ENCODE measurements at regions not wholly inside any gene's neighbourhood (a gene's known extent, or its start where the extent isn't known, plus 50 kb on each side); places are given as distances from the start of the nearest gene placed in this dataset.
"Not testable (repeated sequence)": the region's sequence is repeated elsewhere in the genome, so short reads cannot be mapped to it uniquely, and the experiment has no call there.

DNA sequence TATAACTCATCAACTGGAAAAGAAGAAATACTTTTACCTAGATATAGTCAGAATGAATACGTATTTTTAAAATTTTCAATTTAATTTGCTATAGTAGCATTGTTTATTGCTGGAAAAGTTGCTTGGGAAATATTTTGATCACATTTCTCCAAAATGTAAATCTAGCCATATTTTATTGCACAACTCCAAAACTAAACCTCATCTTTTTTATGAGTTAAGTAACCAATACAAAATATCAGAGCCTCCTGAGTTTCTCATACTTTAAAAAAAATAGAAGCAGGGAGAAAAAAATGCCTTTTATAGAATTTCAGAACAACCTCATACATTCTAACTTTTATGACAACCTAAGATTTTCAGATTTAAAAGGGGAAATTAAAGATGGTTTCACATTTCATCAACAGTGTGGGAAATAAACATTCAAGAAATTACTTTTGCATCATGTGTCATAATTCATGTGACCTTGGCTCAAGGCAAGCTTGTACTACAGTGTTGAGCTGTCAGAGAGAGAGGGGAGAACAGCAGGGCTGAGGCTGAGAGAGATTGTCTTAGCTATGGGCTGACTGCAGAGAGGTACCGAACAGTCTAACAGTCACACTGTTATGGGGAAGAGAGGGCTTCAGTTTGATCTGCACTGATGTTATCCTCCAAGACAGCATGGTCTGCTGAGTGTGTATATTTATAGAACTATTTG lies 519.0 kb downstream of the LTN1 start:
- peaks cover 0 to 4% of the 10 kb centered on the region in 2 donors for H3K9me3 ChIP-seq (ENCODE audit: control insufficient read depth in 2 of 2, insufficient read depth in 1 of 2, low read depth in 1 of 2, low read length in 1 of 2)
- no peak overlapping the region for H3K27ac ChIP-seq (ENCODE audit: low read depth in 1 of 3, low read length in 2 of 3)
- FAIRE-seq (no peak), DNase-seq (no peak)
- no peak overlapping the region for H3K4me3 ChIP-seq (ENCODE audit: low read depth in 1 of 3, low read length in 3 of 3)
- no peaks in the 10 kb centered on the region for H3K36me3 ChIP-seq (ENCODE audit: control insufficient read depth in 3 of 3, insufficient read depth in 2 of 3, low read depth in 1 of 3, low read length in 3 of 3)
- no peaks in the 10 kb centered on the region for H3K27me3 ChIP-seq (ENCODE audit: control insufficient read depth in 3 of 3, insufficient read depth in 3 of 3, low read length in 3 of 3)
- no peaks in the 10 kb centered on the region for H3K4me1 ChIP-seq (ENCODE audit: control insufficient read depth in 3 of 3, insufficient read depth in 2 of 3, low read depth in 1 of 3, low read length in 2 of 3)
- 76 to 83% (median 81%) methylated on average over 2 of the region's 2 CpGs for WGBS, 3 donors

DNA sequence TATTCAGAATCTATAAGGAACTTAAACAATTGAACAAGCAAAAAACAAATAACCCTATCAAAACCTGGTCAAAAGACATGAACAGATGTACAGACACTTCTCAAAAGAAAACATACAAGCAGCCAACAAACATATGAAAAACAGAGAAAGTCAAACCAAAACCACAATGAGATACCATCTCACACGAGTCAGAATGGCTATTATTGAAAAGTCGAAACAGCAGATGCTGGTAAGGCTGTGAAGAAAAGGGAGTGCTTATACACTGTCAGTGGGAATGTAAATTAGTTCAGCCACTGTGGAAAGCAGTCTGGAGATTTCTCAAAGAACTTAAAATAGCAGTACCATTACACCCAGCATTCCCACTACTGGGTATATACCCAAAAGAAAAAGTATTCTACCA lies 520.1 kb downstream of the LTN1 start:
- FAIRE-seq; H3K27ac ChIP-seq (ENCODE audit: low read depth in 1 of 3, low read length in 2 of 3); H3K9me3 ChIP-seq (ENCODE audit: control insufficient read depth in 2 of 2, insufficient read depth in 1 of 2, low read depth in 1 of 2, low read length in 1 of 2); H3K27me3 ChIP-seq (ENCODE audit: control insufficient read depth in 3 of 3, insufficient read depth in 3 of 3, low read length in 3 of 3); H3K36me3 ChIP-seq (ENCODE audit: control insufficient read depth in 3 of 3, insufficient read depth in 2 of 3, low read depth in 1 of 3, low read length in 3 of 3); H3K4me1 ChIP-seq (ENCODE audit: control insufficient read depth in 3 of 3, insufficient read depth in 2 of 3, low read depth in 1 of 3, low read length in 2 of 3); H3K4me3 ChIP-seq (ENCODE audit: low read depth in 1 of 3, low read length in 3 of 3); DNase-seq: not testable (repeated sequence)
- WGBS, 3 donors: 68 to 73% (median 72%) methylated on average over 2 of the region's 2 CpGs

DNA sequence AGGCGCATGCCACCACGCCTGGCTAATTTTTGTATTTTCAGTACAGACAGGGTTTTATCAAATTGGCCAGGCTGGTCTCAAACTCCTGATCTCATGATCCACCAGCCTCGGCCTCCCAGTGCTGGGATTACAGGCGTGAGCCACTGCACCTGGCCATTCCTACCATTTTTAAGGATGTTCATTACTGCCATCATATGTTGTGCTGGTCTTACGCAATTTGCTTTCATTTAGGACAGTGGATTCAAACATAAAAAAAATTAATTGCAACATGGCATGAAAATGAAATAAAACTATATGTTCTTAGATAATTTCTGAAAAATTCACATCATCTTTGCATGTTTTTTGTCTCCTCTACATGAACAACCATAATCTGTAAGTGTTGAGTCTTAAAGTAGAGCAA lies 527.7 kb downstream of the LTN1 start:
- FAIRE-seq (no peak), DNase-seq (no peak)
- Histone ChIP-seq H3K27ac (ENCODE audit: low read depth in 1 of 3, low read length in 2 of 3) (no peak overlapping the region), H3K27me3 (ENCODE audit: control insufficient read depth in 3 of 3, insufficient read depth in 3 of 3, low read length in 3 of 3) (no peaks in the 10 kb centered on the region), H3K4me1 (ENCODE audit: control insufficient read depth in 3 of 3, insufficient read depth in 2 of 3, low read depth in 1 of 3, low read length in 2 of 3) (no peaks in the 10 kb centered on the region), H3K36me3 (ENCODE audit: control insufficient read depth in 3 of 3, insufficient read depth in 2 of 3, low read depth in 1 of 3, low read length in 3 of 3) (no peaks in the 10 kb centered on the region), H3K4me3 (ENCODE audit: low read depth in 1 of 3, low read length in 3 of 3) (no peak overlapping the region), H3K9me3 (ENCODE audit: control insufficient read depth in 2 of 2, insufficient read depth in 1 of 2, low read depth in 1 of 2, low read length in 1 of 2) (no peaks in the 10 kb centered on the region)
- 83 to 89% (median 85%) methylated on average over 5 of the region's 5 CpGs for WGBS, 3 donors

DNA sequence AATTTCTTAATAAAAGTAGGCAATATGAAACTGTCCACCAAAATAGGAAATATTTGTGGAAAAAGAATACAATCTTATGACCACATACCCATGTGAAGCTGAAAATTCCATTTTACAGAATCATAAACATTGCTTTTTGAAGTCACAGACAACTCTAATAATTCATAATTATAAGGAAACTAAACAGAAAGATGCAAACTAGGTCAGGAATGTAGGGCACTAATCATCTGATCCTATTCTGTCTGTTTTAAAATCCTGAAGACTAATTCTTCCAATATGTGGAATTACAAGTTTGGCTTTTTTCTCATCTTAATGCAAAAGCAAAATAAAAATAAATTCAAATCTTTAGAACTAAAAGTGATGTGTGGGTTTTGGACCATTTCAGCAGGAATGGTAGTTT lies 528.6 kb downstream of the LTN1 start:
- H3K4me3 ChIP-seq (ENCODE audit: low read depth in 1 of 3, low read length in 3 of 3): no peak overlapping the region
- no peak for DNase-seq

DNA sequence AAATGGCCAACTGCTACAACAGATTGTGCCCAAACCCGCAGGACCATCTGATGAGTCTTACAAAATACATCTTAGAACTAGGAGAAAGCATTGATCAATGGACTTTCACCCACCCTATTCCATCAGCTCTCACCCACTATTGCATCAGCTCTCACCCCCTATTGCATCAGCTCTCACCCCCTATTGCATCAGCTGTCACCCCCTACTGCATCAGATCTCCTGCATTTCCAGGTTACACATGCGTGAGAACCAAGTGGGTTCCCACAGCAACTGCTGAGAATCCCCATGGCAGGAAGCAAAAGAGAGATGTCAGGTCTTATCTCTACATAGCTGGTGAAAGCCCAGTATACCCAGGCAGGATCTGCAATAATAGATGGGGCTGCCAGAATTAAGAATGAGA lies 533.5 kb downstream of the LTN1 start:
- Histone ChIP-seq H3K36me3 (ENCODE audit: control insufficient read depth in 3 of 3, insufficient read depth in 2 of 3, low read depth in 1 of 3, low read length in 3 of 3) (no peaks in the 10 kb centered on the region), H3K27ac (ENCODE audit: low read depth in 1 of 3, low read length in 2 of 3) (no peak overlapping the region), H3K9me3 (ENCODE audit: control insufficient read depth in 2 of 2, insufficient read depth in 1 of 2, low read depth in 1 of 2, low read length in 1 of 2) (no peaks in the 10 kb centered on the region), H3K4me1 (ENCODE audit: control insufficient read depth in 3 of 3, insufficient read depth in 2 of 3, low read depth in 1 of 3, low read length in 2 of 3) (no peaks in the 10 kb centered on the region), H3K4me3 (ENCODE audit: low read depth in 1 of 3, low read length in 3 of 3) (no peak overlapping the region), H3K27me3 (ENCODE audit: control insufficient read depth in 3 of 3, insufficient read depth in 3 of 3, low read length in 3 of 3) (no peaks in the 10 kb centered on the region)
- no peak for DNase-seq
- FAIRE-seq: no peak
- 89 to 90% (median 89%) methylated on average over 2 of the region's 2 CpGs for WGBS, 3 donors

More for the DNA sequence above, 528.6 kb downstream of the LTN1 start:
- Histone ChIP-seq H3K27ac (ENCODE audit: low read depth in 1 of 3, low read length in 2 of 3) (no peak overlapping the region), H3K36me3 (ENCODE audit: control insufficient read depth in 3 of 3, insufficient read depth in 2 of 3, low read depth in 1 of 3, low read length in 3 of 3) (no peaks in the 10 kb centered on the region), H3K9me3 (ENCODE audit: control insufficient read depth in 2 of 2, insufficient read depth in 1 of 2, low read depth in 1 of 2, low read length in 1 of 2) (no peaks in the 10 kb centered on the region), H3K4me1 (ENCODE audit: control insufficient read depth in 3 of 3, insufficient read depth in 2 of 3, low read depth in 1 of 3, low read length in 2 of 3) (no peaks in the 10 kb centered on the region), H3K27me3 (ENCODE audit: control insufficient read depth in 3 of 3, insufficient read depth in 3 of 3, low read length in 3 of 3) (no peaks in the 10 kb centered on the region)
- no peak for FAIRE-seq

DNA sequence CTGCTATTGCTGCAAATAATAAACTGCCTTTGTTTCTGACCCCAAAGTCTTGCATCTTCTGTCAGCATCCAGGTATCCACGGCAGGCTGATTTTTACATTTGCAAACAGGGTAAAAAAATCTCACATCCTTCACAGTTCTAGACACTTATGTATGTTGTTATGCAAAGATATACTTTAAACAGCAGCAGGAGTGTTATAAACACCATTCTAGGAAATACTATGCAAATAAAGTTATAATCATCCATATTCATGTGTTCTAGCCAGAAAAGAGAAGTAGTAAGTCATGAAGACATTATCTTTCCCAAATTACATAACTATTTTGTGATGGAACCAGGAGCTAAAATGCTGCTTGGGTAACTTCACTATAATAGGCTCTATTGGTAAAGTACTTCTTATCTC lies 534.2 kb downstream of the LTN1 start:
- H3K9me3 ChIP-seq (ENCODE audit: control insufficient read depth in 2 of 2, insufficient read depth in 1 of 2, low read depth in 1 of 2, low read length in 1 of 2): no peaks in the 10 kb centered on the region
- H3K27me3 ChIP-seq (ENCODE audit: control insufficient read depth in 3 of 3, insufficient read depth in 3 of 3, low read length in 3 of 3): no peaks in the 10 kb centered on the region
- no peaks in the 10 kb centered on the region for H3K36me3 ChIP-seq (ENCODE audit: control insufficient read depth in 3 of 3, insufficient read depth in 2 of 3, low read depth in 1 of 3, low read length in 3 of 3)
- no peak overlapping the region for H3K4me3 ChIP-seq (ENCODE audit: low read depth in 1 of 3, low read length in 3 of 3)
- DNase-seq (no peak), FAIRE-seq (no peak)
- 73 to 86% (median 77%) methylated on average over 1 of the region's 1 CpG for WGBS, 3 donors
- H3K4me1 ChIP-seq (ENCODE audit: control insufficient read depth in 3 of 3, insufficient read depth in 2 of 3, low read depth in 1 of 3, low read length in 2 of 3): no peaks in the 10 kb centered on the region
- no peak overlapping the region for H3K27ac ChIP-seq (ENCODE audit: low read depth in 1 of 3, low read length in 2 of 3)

DNA sequence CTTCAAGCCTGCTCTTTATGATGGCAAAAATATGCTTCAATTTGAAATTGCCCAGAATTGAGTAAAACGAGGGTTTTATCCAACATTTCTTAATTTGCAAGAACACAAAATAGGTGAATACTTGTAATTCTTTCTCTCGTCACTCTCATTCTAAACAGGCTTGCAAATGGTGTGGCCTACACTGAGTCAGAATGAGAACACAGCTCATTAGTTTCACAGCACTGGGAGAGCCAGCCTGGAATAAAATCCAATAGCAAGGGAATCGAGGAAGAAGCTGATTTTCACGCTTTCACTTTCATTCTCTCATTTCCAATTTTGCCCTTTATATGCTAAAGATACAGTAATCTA lies 537.5 kb downstream of the LTN1 start:
- WGBS, 3 donors: 60 to 62% (median 60%) methylated on average over 4 of the region's 4 CpGs
- Histone ChIP-seq H3K27me3 (ENCODE audit: control insufficient read depth in 3 of 3, insufficient read depth in 3 of 3, low read length in 3 of 3) (no peaks in the 10 kb centered on the region), H3K9me3 (ENCODE audit: control insufficient read depth in 2 of 2, insufficient read depth in 1 of 2, low read depth in 1 of 2, low read length in 1 of 2) (no peaks in the 10 kb centered on the region), H3K27ac (ENCODE audit: low read depth in 1 of 3, low read length in 2 of 3) (no peak overlapping the region), H3K36me3 (ENCODE audit: control insufficient read depth in 3 of 3, insufficient read depth in 2 of 3, low read depth in 1 of 3, low read length in 3 of 3) (no peaks in the 10 kb centered on the region), H3K4me1 (ENCODE audit: control insufficient read depth in 3 of 3, insufficient read depth in 2 of 3, low read depth in 1 of 3, low read length in 2 of 3) (no peaks in the 10 kb centered on the region), H3K4me3 (ENCODE audit: low read depth in 1 of 3, low read length in 3 of 3) (no peak overlapping the region)
- DNase-seq: no peak
- FAIRE-seq: no peak

DNA sequence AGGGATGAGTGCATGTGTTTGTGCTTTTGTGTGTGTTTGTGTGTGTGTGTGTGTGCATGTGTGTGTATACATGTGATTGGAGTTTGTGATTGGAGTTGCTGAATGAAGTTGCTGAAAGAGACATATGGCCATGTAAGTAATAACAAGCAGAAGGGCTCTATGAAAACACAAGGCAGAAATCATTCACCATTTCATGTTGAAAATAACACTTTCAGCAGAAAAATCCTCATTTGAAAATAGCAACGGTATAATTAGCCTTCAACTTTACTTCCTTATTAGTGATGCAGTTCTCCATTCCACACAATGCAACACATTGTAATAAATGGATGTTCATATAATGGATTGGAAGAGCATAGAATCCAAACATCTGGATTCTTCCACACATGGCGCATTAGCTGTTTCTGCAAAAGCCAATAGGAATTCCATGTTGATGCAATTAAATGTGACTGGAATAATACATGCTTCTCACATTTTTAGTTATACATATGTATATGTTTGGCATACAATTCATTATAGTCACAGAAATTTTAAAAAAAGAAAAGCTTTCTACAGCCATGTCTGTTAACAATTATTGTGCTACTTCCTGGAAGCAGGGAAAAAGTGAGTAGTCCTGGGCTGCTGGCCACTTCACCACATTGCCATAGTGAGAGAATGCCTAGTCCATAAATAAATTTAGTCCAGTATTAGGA lies 538.0 kb downstream of the LTN1 start:
- Histone ChIP-seq H3K4me1 (ENCODE audit: control insufficient read depth in 3 of 3, insufficient read depth in 2 of 3, low read depth in 1 of 3, low read length in 2 of 3) (no peaks in the 10 kb centered on the region), H3K9me3 (ENCODE audit: control insufficient read depth in 2 of 2, insufficient read depth in 1 of 2, low read depth in 1 of 2, low read length in 1 of 2) (no peaks in the 10 kb centered on the region), H3K27ac (ENCODE audit: low read depth in 1 of 3, low read length in 2 of 3) (no peak overlapping the region), H3K36me3 (ENCODE audit: control insufficient read depth in 3 of 3, insufficient read depth in 2 of 3, low read depth in 1 of 3, low read length in 3 of 3) (no peaks in the 10 kb centered on the region), H3K27me3 (ENCODE audit: control insufficient read depth in 3 of 3, insufficient read depth in 3 of 3, low read length in 3 of 3) (no peaks in the 10 kb centered on the region), H3K4me3 (ENCODE audit: low read depth in 1 of 3, low read length in 3 of 3) (no peak overlapping the region)
- FAIRE-seq (no peak), DNase-seq (no peak)
- 67 to 83% (median 75%) methylated on average over 2 of the region's 2 CpGs for whole genome bisulfite sequencing, 3 donors

DNA sequence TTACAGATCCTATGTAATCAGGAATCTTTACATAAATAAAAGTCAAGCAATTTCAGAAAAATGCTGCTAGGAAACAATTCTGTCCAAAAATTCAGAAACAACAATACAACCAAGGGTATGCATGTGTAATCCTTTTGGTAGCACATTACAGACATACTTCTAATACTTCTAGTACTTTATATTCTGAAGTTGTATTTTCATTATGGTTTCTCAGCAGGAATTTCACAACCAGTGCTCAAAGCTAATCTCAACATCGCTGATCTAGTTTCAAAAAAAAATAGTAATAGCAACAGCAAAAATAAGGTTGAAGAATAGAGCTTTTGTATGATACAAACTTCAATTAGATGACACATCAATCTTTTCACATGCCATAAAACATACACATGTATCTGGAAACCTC lies 545.2 kb downstream of the LTN1 start:
- Histone ChIP-seq H3K4me1 (ENCODE audit: control insufficient read depth in 3 of 3, insufficient read depth in 2 of 3, low read depth in 1 of 3, low read length in 2 of 3) (no peaks in the 10 kb centered on the region), H3K9me3 (ENCODE audit: control insufficient read depth in 2 of 2, insufficient read depth in 1 of 2, low read depth in 1 of 2, low read length in 1 of 2) (no peaks in the 10 kb centered on the region), H3K27ac (ENCODE audit: low read depth in 1 of 3, low read length in 2 of 3) (no peak overlapping the region), H3K36me3 (ENCODE audit: control insufficient read depth in 3 of 3, insufficient read depth in 2 of 3, low read depth in 1 of 3, low read length in 3 of 3) (no peaks in the 10 kb centered on the region), H3K4me3 (ENCODE audit: low read depth in 1 of 3, low read length in 3 of 3) (no peak overlapping the region), H3K27me3 (ENCODE audit: control insufficient read depth in 3 of 3, insufficient read depth in 3 of 3, low read length in 3 of 3) (no peaks in the 10 kb centered on the region)
- no peak for DNase-seq
- 83 to 98% (median 87%) methylated on average over 1 of the region's 1 CpG for WGBS, 3 donors
- no peak for FAIRE-seq
